ENCODE measurements at regions not wholly inside any gene's neighbourhood (a gene's known extent, or its start where the extent isn't known, plus 50 kb on each side); places are given as distances from the start of the nearest gene placed in this dataset.

DNA sequence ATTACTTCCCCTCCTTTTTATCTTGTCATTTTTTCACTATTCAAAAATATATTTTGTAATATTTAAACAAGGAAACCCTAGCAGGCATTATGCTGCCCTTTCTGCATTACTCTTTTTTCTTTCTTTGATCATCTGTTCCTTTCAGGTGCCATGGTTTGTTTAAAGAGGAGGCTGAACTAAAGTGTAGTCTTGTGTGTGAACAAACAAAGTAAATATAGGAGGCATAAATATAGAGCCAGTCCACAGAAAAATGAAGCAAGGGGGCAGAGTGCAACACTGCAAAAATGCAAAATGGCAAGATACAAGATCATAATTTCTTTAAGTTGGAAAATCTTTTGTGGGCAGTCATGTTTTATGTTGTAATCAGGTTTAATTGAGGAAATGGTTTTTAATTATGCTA is 947.3 kb upstream of the COX7C start:
- no peak for DNase-seq

DNA sequence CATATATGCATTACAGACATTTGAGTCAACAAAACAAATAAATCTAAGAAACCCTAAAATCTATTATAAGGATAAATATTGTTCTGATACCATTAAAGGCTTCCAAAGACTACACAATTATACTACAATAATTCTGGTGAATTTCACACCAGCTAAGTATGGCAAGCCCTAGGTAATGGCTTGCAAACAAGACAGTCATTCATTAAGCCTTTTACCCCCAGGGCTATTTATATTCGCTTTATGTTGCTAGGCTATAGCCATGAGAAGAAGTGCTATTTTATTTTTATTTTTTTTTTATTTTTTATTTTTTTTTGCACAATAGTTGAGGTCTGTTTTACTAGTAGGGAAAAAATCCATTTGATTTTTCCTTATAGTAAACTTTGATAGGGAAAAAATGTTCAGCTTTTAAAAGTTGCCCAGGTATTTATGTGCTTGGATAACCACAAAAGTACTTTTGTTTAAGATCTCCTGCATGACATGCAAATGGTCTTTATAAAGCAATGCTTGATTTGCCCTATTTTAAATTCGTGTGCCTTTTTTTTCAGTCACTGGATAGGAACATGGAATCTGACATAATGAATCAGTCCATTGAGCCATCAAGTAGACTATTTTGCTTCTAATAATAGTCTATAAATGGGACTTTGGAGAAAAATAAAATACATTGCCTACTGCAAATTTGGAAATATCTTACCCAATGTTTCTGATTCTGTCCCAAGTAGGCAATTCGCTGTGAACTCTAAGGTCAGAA is 946.3 kb upstream of the COX7C start:
- no peak for DNase-seq

DNA sequence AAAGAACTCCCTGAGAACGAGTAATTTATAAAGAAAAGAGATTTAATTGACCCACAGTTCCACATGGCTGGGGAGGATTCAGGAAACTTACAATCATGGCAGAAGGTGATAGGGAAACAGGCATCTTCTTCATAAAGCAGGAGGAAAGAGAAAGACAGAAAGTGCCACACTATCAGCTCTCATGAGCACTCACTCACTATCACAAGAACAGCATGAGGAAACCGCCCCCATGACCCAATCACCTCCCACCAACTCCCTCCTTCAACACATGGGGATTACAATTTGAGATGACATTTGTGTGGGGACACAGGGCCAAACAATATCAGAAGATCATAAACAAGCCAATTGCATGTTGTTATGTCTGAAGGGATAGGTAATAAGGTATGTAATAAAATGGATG is 935.9 kb upstream of the COX7C start:
- no peak for DNase-seq

DNA sequence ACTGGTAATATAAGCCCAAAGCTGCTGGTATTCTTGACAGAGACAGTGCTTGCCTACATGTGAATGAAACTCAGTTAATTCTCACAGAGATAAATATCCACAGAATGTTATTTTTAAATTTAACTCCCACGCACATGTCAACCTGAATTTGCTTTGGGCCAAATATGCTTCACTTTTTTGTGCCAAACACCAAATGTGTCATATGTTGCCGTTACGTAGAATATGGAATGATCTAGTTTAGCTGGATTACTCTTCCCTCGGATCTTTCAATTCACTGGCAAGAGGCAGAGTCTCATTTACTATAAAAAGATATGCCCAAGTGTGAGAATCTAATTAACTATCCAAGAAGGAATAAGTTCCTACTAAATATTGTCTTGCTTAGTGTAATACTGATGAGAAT is 933.4 kb upstream of the COX7C start:
- DNase-seq, result no peak

DNA sequence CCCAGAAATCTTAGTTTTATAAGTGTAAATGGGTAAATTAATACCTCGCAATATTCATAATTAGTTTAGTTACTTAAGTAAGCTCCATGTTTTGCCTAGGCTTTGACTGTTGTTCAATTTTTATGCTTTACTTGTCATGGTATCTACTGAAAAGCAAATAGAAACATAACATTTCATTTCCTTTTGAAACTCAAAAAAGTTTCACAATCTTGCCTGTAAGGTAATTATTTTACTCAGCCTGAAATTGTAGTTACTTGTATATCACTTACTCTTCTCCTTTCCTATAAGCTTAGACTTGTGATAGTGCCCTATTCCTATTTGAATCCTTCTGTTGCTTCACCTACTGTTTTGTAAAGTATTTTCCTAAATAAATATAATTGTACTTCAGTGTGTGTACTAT is 914.4 kb upstream of the COX7C start:
- no peak for DNase-seq

DNA sequence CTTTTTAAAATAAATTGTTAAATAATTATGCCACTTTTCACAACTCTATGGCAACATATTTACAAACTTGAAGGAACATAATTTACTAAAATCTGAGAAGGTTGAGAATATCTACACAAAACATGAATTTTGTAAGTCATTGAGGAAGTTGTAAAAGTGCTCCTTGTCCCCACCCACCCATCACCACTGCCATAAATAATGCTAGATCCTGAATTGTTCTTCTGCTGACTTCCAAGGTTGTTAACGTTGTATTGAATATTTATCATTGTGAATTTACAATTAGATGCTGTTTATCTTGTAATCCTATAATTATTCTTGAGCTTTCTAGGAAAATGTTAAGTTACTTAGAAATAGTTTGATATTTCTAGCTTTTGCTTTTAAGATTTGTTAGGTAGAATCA is 908.0 kb upstream of the COX7C start:
- no peak for DNase-seq

DNA sequence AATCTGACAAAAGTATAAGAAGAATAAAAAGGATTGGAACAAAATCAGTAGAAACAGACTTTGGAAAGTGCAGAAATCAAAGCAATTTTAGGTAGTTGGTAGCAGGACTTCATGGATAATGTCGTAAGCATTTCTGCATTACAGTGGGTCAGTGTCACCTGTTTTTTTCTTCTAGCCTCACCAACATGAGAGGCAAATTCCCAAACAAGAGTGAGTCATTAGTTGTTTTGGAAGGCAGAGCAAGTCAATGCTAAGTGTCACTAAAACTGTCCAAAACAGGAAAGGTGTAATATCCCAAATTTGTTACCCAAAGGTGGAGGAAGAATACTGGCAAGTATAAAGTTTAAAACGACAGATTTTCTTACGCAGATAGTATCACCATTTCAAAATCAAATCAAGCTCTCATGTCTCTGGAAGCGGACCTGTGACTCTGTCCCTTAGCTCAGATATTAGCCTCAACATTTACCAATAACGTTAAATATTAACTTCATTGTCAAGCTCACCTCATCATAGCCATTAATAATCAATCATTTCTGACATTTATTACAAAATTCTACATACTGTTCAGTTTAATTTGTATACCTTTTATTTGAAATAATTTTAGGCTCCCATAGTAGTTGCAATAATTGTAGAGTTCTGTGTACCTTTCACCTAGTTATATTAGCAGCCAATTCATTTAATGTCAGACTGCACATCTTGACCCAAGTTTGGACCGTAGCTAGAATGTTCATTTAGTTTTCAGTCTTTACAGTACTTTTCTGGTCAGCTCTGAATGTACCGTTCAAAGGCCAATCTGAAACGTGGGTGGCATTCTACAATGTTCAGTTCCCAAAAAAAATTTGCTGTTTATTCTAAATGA is 901.2 kb upstream of the COX7C start:
- DNase-seq, result no peak

DNA sequence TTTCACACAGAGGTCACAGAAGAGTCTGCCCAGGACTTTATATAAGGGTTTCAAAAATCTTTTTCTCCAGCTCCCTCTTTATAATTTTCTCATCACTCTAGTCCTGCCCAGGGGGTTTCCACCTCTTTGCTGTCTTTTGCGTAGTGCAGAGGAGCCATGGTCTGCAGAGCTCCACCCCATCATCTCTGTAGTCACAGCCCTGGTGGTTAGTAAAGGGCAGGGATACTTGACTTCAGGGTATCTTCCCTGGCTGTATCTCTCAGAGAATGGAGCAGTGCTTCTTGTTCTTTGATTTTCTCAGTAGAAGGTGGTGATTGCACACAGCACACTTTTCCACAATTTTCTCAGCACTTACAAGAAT is 900.6 kb upstream of the COX7C start:
- DNase-seq, result no peak

DNA sequence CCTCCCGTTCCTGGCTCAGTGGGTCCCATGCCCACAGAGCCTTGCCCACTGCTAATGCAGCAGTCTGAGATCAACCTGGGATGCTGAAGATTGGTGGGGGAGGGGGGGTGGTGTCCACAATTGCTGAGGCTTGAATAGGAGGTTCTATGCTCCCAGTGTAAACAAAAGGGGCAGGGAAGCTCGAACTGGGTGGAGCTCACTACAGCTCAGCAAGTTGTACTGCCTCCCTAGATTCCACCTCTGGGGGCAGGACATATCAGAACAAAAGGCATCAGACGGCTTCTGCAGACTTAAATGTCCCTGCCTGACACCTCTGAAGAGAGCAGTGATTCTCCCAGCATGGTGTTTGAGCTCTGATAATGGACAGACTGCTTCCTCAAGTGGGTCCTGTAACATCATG is 885.6 kb upstream of the COX7C start:
- no peak for DNase-seq

DNA sequence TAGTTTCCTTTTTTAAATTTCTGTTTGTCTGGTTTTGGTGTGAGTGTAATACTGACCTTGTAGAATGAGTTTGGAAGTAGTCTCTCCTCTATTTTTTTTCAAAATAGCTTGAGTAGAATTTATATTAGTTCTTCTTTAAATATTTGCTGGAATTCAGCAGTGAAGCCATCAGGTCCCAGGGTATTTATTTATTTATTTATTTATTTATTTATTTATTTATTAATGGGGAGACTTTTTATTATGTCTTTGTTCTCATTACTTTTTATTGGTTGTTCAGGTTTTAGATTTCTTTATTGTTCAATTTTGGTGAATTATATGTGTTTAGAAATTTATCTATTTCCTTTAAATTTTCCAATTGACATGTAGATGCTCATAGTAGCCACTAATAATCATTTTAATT is 875.8 kb upstream of the COX7C start:
- no peak for DNase-seq

DNA sequence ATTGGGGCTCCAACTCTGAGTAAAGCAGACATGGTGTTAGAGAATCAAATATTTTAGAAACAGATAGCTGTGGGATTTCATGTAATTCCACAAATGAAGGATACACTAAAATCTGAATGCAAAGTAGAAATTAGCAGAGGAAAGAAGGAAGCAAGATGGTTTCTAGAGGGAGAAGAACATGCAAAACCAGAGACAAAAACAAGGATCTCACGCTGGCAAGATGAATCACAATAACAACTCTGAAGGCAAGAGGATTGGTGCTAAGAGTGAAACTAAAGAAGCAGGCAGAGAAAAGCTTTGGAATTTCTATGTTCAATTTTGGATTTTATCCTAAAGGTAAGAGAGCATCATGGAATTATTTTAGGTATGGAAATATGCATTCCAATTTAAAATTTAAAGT is 857.2 kb upstream of the COX7C start:
- DNase-seq, result no peak

DNA sequence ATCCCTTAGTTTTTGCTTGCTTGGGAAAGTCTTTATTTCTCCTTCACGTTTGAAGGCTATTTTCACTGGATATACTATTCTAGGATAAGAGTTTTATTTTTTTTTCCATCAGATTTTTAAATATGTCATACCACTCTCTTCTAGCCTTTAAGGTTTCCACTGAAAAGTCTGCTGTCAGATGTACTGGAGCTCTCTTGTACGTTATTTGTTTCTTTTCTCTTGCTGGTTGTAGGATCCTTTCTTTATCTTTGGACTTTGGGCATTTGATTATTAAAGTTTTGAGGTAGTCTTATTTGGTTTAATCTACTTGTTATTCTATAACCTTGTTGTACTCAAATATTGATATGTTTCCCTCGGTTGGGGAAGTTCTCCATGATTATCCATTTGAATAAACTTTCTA is 848.4 kb upstream of the COX7C start:
- DNase-seq, result no peak

DNA sequence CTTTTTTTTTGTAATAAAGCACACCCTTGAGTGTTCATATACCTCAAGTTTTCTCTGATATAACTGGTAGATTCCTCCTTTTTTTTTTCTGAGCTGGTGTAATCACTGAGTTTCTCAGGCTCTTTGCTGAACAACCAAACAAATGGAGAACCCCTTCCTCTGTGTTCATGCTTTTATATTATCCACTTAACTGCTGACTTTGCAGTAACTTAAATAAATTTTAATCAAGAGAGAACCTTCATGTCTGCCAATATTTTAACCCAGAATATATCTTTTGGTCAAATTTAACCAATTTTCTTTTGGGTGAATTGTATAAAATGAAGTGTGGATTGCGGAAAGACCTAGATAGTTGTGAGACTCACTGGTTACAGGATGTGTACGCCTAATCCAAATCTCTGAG is 833.0 kb upstream of the COX7C start:
- DNase-seq, result no peak

DNA sequence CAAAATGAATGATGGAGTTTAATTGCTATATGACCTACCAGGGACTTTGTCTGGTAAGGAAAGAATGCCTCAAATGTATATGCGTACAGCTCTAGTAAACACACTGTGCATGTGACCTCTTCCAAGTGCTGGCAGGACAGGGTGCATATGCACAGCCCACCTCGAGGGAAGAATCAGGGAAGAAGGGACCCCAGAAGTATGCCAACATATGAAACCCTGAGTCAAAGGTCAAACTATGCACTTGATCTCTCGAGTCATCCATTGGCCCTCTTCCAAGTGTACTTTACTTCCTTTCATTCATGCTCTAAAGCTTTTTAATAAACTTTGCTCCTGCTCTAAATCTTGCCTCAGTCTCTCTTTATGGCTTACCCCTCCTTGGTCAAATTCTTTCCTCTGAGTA is 804.6 kb upstream of the COX7C start:
- DNase-seq, result no peak

DNA sequence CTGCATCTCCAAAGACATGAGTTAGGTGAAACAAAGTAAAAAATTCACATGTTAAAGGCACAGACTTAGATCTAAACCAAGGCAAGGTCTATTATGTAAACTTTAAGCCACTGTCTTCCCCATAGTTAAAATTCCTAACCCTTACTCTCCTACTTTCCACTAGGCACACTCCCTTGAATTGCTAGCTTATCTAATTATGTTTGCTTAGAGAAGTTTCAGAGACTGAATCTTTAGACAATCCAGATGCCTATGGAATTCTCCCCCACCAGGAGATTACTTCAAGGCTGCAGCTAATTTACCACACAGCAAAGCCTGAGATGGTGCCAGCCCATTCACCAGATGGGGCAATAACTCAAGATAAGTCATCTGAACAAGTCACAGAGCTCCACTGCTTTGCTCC is 803.1 kb upstream of the COX7C start:
- DNase-seq, result no peak

DNA sequence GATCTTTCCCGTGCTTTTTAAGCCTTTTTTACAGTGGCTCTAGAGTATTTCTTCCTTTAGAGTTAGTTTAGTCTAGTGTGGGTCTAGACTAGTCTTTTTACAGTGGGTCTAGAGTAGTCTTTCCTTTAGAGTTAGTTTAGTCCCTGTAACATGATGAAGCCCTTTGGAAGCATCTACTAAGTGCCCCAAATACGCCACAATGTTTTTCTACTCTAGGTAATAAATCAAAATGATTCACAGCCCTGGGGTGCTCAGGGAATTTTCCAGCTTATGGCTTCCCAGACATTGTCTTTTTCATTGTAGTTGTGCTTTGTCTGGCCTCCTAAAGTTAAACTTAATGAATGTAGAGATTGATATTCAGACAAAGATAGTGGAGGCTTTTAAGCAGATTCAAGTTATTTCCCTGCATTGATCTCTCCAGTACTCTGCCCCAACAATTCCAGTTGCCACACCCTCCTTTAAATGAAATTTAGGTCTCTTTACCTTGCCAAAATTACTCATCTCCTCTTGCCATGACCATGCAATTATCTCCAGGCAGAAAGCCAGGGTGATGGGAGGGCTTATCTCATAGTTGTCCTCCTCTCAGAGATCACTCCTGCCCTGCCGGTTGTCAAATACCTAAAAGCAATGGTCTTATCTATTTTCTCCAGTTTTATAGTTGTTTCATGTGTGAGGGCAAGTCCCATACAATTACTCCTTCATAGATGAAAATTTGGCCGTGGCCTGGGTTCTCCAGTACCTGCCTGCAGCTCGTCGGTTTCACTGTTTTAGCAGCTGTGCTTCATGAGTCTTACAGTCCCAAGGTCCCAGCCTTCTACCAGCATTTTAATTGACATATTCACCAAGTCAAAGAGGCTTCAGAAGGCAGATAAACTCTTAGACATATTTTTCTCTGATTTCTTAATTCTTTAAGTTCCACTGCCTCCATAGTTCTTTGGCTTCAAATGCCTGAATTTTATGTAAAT is 794.0 kb upstream of the COX7C start:
- no peak for DNase-seq

DNA sequence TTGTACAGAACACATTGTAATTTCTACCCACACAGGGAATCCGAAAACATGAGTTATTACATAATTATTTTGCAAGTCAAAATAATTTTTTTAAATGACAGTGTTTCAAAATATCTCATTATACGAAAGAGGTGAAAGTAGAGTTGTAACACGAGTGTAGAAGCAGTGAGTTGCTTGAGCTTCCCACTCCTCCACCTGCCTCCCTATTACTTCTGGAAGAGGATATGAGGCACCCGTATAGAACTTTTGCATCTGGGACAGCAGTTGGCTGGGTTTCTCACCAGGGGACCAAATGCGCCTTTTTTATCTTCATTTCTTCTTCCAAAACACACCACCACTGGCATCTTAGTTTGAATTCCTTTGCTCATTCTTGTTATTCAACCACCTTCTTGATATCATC is 779.0 kb upstream of the COX7C start:
- no peak for DNase-seq

DNA sequence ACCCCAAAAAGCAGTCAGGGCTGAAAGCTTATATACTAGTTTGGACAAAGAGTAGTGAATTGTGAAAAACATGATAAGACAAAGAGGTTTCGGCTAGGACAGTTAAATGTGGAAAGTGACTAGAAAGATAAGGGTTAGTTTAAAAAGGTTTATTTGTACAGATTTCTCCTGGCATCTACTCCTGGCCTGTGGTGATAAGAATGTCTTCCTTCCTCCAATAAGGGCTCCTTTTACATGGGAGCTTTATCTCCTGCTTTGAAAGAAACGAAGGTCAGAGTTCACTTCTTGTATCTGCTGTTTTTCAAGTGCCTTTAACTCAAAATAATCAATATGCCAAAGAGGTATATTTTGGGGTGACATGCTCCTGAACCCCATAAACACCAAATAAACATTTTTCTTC is 776.1 kb upstream of the COX7C start:
- no peak for DNase-seq

DNA sequence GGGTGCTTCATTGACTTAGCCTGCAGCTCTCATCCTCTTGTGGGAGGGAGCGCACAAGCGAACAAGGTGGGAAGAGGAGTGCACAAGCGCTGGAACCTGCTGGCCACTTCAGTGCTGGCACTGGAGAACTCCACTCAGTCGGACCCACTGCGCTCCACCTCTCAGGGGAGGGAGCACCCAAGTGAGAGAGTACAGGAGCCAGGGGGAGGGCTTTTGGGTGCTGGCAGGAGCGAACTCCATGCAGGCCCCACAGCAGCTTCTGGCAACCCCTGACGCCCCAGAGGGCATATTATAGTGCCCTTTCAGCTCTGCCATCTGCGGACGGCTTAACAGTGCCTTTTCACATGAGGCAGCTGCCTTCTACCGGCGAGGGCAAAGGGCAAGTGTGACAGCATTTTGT is 774.2 kb upstream of the COX7C start:
- no peak for DNase-seq

DNA sequence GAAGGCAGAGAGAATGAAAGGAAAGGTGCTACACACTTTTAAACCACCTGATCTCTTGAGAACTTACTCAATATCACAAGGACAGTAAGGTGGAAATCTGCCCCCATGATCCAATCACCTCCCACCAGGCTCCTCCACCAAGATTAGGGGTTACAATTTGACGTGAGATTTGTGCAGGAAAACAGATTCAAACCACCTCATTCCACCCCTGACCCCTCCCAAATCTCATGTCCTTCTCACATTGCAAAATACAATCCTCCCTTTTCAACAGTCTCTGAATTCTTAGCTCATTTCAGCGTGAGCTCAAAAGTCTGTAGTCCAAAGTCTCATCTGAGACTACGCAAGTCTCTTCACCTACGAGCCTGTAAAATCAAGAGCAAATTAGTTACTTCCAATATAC is 768.3 kb upstream of the COX7C start:
- DNase-seq, result no peak

DNA sequence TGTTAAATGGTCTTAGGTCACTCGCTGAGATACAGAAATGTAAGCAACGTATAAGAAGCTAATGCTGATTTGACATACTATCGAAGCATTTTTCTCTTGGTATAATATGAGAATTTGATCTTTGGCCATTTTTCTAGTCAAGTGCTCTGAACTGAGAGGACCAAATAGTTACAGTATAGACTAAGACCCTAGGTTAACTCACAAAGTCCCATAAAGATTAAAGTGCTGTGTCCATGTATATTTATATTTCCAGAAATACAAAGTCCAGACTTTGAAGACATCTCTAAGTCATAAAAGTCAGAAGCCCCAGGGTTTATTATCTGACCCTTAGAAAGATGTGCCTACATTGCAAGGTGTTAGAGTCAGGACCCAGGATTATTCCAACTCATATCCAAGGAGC is 752.4 kb upstream of the COX7C start:
- no peak for DNase-seq

DNA sequence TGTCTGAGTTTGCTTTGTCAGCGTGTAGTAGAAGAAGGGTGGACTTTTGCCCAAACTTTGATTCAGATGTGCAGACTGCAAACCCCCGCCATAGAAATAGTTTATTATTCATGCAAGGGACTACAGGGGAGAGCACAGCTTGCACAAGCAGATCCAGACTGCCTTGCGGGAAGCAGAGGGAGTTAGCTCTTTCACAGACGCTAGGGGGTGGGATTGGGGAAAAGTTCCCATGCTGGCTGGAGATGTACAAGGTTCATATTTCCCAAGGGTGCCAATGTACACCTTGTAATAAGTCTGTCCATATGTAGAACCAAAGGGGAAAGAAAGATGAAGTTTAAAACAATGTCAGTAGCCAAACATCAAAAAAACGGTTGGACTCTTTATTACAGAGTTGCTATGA is 749.7 kb upstream of the COX7C start:
- no peak for DNase-seq

DNA sequence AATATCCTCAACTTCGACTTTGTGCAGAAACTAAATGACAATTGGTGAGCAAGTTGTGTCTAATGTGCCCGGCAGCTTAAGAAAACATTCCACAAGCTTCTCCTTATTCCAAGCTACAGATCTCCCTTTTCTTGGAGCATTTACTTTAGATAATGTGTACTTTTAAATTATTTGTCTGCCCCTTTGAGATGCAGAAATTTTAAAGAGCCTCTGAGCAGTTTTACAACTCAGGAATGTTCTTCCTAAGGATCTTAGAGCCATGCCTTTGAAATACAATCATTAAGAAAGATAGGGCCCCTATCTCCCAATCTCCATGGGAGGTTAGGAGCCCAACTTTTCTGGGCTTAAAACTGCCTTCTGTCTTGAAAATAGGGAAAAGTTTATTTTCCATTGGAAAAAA is 723.7 kb upstream of the COX7C start:
- no peak for DNase-seq

DNA sequence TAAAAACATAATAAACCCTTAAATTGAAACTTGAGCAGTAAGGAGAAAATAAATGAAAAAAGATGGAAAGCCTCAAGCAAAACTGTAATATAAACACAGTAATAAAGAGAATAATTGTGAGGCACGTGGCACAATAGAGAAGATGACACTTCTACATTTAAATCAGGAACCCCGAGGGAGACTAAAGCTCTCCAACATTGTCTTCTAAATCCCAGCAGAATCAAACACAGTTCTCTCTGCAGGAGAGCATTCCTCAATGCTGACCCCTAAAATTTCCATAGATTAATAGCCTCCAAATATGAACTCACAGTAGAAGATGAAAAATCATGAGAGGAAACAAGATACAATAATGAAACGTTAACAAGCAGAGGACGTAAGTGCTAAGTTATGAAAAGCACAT is 721.2 kb upstream of the COX7C start:
- DNase-seq, result no peak
